Erythroblast (primary cell): ENCODE measurements at regions not wholly inside any gene's neighbourhood (a gene's known extent, or its start where the extent isn't known, plus 50 kb on each side); places are given as distances from the start of the nearest gene placed in this dataset.

ENCODE experiments used
- GATA1 ChIP-seq: IDR thresholded peaks from 2 replicates; pipeline ENCODE4 v1.6.1; 2011; ENCODE audit warnings: low read depth, mild to moderate bottlenecking, control low read depth, low read length, moderate library complexity
- POLR2A ChIP-seq: IDR thresholded peaks from 2 replicates; pipeline ENCODE4 v1.6.1; 2011; ENCODE audit warnings: mild to moderate bottlenecking, low read length

DNA sequence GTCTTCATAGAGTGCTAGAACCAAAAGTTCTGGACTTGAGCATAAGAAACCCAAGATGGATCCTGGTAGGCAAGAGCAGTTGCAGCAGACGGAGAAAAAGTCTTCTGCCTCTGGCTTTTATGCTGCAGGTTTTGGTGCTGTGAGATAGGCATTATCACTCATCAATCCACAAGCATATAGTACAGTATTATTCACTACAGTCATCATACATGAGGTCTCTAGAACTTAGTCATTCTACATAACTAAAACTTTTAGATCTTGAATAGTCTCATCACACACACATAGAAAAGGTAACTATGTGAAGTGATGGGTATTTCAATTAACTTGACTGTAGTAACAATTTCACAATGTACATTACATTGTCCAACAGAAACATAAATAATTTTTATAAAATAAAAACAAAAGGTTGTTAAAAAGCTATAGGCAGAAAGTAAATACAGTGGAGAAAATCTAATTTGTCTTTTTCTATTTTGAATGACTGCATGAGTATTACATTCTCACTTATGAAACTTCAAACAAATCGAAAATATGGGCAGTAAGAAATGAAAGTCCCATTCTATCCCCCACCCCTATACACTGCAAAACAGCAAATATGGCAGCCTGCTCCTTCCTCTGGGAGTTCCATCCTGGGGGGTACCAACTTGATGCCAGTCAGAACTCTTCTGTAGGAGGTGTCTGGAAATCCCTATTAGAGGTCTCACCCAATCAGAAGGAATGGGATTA is 534.3 kb upstream of the ACVR2A start:
- no peak for TF ChIP-seq POLR2A
- no peak for TF ChIP-seq GATA1
